HG03139 (cell line): ENCODE measurements at regions not wholly inside any gene's neighbourhood (a gene's known extent, or its start where the extent isn't known, plus 50 kb on each side); places are given as distances from the start of the nearest gene placed in this dataset.
A peak's percentile ranks its signal among the peaks of the same experiment; 100 is the strongest.

Experiments used
- ATAC-seq: cut with Tn5 transposase; IDR thresholded peaks from one replicate; pipeline ENCODE4 v1.9.1; 2021; ENCODE audit not compliant: unreplicated experiment

DNA sequence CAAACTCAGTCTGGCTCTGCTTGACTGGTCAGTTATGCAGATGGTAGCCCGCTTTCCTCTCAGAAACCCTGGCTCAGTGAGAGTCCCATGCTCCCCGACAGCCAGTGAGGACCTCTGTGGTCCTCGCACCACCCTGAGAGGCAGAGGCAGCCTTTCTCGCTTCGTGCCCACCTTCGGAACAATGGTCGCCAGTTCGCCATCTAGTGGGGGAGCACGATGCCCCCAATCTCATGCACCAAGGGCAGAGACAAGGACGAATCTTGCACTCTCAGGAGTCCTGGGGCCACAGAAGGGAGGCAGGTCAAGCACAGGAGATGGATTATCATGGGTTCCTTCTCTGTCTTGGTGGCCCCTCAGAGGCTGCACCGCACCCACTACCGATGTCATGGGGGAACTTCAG lies 75.2 kb downstream of the RHCG start:
- ATAC-seq = no peak

DNA sequence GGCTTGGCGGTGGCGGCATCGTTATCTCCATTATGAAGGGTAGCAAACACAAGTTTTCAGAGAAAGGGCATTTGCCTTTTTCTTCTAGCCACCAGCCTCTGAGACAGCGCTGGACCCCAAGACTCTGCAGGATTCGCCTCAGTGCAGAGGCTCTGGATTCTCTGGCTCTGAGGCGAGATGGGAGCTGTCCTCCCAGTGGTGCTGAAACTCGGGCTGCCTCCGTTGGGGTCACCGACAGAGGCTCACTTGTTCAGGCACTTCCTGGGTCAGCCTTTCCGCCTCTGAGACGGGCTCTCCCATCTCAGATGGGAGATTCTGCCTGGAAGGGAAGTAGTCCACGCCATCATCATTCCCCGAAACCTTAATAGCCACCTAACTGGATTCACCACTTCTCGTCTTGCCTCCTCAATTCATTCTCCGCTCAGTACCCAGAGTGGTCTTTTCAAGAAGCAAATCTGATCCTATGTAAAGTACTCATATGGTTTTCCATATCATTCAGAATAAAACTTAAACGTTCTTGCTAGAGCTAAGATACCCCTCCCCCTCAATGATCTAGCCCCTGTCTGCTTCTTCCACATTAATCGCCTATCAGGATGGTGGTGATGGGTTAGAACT lies 76.9 kb downstream of the RHCG start:
- ATAC-seq = no peak

DNA sequence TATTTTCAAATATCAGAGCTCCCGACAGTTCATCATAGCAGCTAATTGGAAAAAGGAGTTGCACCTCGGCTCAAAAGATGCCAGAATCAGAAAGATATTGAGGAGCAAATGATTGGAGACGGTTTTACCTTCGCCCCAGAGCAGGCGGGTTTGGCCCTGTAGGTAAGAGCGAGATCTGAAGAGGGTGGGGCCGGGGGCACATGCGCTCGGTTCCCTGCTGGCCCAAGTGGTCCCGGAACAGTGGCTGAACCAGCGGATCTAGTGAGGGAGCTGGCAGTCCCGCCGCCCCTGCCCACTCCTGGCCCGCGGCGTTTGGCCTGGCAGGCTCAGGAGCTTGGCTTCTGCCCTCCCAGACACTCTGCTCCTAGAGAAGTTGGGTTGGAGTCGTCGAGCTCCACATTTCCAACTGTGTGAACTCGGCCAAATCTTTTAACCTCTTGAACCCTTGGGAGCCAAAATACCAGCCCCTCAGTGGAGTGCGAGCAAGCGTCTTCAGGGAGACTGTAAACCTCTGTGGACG lies 79.1 kb downstream of the RHCG start:
- no peak for ATAC-seq

DNA sequence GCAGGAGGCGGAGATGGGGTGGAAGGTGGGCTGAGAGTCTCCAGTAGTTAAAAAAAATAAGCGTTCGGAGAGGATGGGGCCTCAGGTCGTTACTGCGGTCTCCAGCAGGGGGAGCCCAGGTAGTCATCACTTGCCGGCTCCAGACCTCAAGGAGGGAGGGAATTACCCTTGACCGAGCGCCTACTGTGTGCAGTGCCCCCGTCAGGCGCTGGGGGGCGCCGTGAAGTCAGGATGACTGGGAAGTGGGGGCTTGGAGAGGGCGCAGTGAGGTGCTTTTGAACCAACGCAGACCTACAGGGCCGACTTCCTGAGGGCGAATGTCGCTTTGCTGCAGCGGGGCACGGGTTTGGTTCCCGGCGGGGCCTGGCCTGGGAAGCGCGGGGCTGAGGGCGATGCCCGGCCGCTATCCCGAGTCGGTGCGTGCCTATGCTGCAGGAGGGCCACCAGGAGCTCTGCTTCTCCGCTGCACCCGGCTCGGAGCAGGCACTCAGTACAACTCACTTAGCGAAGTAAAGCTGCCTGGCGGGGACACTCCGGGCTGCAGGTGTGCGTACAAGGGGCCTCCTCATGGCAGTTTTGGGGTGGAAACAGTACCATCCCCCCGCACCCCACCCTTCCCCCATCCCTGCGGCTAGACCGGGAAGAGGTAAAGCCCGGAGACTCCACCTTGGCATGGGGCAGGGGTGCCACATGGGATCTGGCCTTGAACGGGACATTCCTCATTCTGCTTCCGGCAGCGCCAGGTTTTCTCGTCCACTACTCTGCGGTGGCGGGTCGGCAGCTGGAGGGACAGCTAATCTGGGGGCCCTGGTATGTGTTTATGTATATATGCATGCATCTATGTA lies 79.8 kb downstream of the RHCG start:
- peak; percentile 78 for ATAC-seq

DNA sequence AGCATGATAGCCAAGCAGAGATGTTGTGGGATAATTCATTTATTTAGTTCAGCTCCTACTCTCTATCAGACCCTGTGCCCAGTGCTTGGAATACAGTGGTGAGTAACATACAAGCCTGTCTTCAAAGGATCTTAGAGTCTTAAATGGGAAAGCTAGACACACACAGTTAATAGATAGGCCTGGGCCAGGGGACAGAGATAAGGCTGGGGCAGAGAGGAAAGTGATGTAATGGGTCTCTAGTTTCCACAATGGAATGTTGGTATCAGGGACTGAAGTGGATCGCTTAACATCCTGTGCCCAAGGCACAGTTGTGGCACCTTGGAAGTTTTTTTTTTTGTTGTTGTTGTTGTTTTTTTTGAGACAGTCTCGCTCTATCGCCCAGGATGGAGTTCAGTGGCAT lies 79.9 kb upstream of the POLG start:
- ATAC-seq = no peak

DNA sequence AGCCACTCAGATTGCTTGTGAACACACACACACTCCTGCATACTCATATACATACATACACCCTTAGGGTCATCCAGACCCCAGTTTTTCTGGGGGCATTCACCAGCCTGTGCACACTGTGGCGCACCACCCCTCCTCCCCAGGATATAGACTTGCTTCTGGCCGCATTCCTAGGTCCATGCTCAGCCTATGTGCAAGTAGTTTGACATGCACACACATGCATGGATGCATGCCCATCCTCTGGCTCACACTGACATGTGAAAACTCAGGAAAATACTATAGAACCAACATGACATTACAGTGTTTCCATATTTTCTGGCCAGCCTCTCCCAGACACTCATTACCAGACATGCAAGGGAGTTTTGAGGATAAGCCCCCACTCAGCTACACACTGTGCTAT lies 79.3 kb upstream of the POLG start:
- no peak for ATAC-seq

DNA sequence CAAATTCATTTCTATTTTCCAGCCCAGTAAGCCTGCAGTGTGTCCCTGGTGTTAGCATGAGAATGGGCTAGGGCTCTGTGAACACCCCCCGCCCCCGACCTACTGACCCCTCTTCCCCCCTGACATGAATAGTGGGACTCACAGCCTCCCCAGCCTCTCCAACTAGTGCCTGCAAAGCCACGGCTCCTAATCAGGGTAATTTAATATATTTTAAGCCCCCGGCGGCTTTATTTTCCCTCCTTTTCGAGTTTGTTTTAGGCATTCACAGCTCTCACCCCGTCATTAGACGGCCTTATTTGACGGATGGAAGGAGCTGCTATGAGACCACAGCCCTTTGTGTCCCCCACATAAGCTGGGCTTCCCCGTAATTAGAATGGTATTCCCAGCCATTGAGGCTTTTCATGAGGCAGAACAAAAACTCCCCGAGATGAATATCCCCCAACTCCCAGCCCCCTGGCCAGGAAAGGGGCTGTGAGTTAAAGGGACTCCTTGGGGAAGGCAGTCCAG lies 78.3 kb upstream of the POLG start:
- ATAC-seq = no peak

DNA sequence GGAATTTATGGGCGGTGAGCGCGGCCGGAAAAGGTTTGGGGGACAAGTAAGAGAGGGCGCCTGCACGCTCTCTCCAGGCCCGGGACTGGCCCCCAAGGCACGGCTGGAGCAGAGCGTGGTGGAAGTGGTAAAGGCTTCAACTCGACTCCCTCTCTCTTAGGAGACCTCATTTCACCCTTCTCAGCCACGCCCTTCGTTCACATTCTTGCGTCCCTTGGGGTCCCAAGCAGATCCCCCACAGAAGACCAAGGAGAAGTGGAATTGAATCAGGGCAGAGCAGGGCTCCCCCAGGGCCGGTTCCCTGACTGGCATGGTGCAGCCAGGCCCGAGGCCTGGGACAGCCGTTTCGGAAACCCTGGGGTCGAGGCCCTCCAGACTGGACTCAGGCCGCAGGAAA lies 75.4 kb upstream of the POLG start:
- ATAC-seq = no peak

DNA sequence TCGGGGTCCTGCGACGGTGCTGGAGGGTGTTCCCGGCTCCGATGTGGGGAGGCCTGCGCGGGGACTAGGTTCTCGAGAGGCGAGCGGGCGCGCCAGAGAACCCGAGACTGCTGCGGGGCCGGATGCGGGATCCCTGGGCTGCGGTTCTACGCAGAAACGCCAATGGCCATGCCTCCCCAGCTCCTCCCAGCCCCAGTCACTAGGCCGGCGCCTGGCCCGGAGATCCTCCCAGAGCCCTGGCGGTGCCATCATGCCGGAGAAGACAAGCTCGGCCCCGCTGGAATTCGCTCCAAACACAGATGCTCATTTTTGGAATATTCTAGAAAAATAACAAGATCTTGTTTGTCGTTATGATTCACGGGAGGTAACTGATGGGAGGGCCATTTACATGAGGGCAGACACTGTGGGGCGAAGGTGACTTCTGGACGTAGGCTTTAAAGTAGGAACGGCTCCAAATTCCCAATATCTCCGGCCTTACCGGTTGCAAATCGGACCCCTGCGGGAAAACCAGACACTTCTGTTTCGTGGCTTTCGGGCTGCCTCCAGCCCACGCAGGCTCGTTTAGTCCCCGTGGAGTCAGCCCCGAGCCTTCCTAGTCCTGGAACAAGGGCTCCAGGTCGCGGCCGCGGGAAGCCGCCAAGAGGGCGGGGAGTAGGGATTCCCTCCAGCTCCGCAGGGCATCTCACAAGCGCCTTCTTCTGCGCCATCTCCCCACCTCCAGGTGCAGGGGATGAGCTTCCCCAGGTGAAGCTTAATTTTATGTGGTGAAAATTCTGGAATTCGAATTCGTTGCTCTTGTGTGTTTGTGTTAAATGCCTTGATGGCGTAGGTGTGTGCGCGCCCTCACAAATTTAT lies 74.8 kb upstream of the POLG start:
- ATAC-seq = no peak

DNA sequence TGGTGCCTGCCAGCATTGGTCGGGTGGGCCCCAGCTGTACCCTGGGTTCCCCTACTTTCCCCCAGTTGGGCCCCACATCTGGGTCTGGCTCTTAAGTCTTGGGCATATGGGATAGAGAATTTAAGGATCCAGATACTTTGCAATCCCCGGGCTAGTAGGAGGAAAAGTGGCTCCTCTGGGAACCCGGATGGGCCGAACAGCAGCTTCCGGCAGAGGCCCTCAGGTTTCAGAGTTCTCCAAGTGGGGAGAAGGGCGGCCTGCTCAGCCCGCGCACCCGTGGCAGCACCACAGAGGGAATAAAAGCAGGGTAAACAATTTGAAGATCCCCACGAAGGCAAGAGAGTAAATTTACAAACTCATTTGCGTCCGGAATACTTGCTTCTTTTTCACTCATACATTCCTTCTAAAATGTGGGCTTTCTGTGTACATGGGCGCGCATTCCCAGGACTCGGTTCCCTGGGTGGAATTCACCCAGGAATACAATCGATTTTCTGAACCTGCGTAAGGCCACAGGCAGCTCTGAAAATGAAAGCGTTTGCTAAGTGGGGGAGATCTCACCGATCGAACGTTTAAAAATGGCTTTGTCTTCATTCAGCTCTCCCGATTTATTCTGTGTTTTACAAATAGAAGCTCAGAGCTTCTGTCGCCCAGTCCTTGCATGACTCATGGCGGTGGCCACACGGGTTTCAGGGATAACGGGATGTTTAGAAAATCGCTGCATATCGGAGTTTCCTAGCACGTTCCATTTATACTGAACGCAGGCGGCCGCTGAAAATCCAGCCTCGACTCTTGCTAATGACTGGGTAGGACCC lies 74.0 kb upstream of the POLG start:
- ATAC-seq = no peak

DNA sequence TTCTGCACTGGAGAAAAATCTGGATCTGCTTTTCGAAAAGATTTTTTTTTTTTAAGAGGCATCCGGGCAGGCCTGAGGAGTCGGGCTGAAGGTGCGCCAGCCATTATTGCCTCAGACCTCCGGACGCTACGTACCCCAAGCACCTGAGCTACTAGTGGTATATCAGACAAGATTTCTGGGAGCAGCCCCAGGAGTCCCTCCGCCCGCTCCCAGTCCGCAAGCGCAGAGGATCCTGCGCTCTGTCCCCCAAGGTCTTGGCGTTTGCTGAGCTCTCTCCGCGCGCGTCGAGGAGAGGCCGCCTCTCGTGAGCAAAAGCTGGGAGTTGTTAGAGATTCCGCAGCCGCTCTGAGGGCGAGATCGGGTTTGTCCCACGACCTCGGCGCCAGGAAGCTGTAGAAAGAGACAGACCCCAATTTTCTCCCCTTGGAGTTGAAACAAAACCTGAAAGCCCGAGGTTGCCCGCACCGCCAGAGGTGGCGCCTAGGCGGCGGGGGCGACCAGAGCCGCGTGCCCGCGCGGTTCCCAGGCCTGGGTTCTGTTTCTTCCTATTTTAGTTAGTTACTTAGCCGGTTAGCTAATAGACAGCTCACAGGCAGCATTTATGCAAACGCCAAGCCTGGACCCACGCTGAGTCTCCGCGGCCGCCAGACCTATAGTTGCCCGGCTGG lies 72.5 kb upstream of the POLG start:
- no peak for ATAC-seq

DNA sequence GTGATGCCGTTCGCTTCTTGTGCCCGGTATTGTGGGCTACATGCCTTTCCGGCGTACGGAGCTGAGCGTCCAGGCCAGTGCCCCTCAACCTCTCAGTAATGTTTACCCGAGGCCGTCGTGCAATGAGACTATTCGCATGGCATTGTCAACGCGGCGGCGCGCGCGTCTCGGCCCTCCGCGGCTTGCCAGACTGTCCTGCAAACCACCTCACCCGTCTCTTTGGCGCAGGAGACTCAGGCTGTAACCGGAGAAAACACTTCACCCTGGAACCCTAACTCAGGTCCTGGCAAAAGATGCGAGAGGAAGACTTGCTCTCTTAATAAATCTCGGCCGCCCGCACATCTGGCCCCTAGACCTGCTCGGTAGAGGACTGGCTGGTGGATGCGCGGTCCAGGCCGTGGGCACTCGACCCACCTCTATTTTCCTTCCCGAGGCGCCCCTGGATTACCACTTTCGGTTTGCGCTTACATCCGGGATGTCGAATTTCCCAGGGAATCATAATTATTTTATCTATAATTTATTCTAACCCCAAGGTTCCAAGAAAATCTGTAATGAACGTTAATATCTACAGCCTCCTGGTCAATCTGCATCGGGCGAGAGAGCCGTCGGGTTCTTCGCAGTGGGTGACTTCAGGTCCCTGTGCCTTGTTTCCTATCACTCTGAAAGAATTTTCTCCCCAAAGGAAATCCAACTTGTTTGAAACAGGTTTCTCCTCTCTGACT lies 71.8 kb upstream of the POLG start:
- ATAC-seq = no peak

DNA sequence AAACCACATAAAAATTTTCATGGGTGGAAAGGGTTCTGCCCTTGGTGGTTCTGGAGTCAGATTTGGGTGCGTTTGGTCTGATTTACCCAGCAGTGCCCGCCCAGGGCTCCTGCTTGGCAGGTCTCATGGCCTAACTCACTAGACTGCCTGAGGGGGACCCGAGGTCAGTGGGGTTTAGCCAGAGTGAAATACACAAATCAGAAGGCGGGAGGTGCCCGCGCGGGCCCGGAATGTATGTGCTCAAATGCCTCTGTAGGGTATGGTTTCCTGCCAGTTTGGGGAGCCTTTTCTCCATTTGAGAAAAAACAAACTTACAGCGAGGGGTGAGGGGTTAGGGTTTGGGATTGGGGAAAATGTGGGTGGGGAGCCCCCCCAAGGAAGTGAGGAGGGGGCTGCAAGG lies 70.9 kb upstream of the POLG start:
- no peak for ATAC-seq

DNA sequence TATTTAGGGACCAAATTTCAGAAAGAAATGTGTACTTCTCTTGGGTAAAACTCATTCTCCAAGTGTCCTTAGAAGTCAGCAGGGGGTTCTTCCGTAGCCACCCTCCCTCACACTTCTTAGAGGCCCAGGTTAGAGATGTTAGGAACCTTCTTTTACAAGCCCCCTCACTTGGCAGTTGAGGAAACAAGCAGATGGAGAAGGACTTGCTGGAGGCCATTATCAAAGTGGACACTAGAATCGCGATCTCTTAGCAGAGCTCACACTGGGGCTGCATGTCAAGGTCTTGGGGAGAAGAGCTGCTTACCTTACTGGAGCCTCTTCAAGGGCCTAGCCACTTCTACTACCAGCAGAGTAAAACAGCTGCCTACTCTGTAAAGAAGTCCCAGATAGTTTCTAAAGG lies 69.4 kb upstream of the POLG start:
- no peak for ATAC-seq

DNA sequence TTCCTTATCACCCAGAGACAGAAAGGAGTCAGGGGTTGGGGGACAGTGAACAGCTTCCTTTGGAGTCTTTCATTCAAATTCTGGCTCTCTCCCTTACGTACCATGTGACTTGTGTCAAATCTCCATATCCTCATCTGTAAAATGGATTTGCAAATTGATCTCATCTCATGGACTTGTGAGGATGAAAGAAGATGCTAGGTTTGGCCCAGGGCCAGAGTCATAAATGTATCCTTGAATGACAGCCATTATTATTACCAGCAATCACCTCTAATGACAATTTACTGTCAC lies 67.8 kb upstream of the POLG start:
- ATAC-seq = no peak

DNA sequence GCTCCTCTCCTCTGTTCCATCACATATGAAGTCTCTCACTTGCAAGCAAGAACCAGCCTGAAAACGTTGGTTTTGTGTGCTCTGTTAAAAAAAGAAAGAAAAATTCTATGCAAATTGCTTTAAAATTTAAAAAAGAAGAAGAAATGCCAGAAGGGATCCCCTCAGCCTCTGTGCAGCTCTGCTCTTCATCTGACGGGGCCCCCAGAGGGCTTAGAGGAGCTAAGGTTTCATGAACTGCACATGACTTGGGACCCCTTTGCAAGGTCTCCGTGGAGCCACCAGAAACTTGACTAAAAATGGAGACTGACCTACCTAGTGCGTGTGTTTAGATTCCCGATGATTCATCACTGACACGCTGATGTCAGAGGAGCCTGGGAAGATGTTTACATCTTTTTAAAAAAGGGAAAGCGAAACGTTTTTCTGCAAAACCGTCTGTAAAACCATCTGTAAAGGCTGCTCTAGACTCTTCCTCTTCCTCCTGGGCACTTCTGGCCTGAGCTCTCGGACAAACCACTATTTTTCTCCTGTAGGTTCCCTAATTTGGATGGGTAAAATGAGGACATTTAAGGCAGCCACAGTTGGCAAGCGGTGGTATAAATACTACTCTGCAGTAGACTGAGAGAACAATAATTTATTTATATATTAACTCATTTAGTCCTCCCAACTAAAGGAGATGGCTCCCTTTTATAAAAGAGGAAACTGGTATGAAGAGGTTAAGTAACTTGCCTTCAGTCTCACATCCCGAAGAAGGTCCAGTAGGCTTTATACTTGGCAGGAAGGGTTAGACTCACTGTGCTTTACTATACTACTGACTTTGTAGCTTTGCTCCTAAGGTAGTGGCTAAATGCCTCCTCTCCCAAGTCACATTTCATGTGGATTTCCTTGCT lies 67.2 kb upstream of the POLG start:
- ATAC-seq = no peak

DNA sequence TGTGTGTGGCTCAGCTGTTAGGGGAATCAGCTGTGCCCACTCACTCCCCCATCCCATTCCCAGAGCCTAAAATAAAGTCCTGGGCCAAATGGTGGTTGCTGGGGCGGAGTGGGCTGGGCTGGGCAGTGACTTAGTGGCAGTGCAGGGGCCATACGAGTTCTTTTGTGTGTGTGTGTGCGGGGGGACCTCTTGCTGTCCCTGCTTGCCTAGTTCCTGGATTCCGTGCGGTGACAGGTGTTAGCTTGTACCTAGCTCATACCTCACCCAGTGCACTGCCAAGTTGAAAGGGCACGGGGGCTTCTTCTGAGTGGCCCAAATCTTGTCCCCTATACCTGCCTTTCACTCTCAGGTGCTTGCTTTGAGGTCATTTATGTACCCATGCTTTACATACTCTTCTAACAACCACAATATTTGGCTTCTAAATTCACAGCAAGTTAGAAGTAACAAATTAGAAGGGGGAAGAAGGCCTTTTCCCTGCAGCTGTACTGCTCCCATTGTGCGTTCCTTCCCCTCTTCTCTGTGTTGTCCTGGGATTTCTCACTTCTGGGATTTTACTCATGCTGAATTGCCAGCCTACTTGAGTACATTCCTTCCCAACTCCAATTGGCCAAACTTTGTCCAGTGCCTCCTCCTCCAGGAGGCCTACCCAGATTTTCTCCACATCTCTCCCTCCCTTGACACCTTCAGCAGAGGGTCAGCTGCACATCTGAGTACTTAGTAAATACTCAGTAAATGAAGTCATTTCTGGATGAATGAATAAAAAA lies 66.3 kb upstream of the POLG start:
- no peak for ATAC-seq
